Psoas muscle (tissue), 7 donors: ENCODE measurements at regions not wholly inside any gene's neighbourhood (a gene's known extent, or its start where the extent isn't known, plus 50 kb on each side); places are given as distances from the start of the nearest gene placed in this dataset.

Experiments
- ATAC-seq, 4 donors: fragments of 200-7000 bp; cut with Tn5 transposase; one replicate each; pipeline ENCODE4 v1.9.1; 2020; ENCODE audit warnings: moderate library complexity in 3 of 4, mild to moderate bottlenecking in 2 of 4
- DNase-seq, 2 donors: peaks; one replicate each; pipeline ENCODE4 v3.0.0-alpha.2; 2020
- H3K27ac ChIP-seq: fragments of 200-600 bp; one replicate; pipeline ENCODE4 v1.8.0; 2022
- H3K27me3 ChIP-seq, 3 donors: fragments of 200-600 bp in 1 of 3; one replicate each; pipeline versions ENCODE4 v1.6.1 to v1.8.0; 2013 to 2022; ENCODE audit warnings: low read length in 2 of 3, mild to moderate bottlenecking in 2 of 3, moderate library complexity in 1 of 3; ENCODE audit not compliant: insufficient read depth in 3 of 3
- H3K36me3 ChIP-seq, 2 donors: fragments of 200-600 bp in 1 of 2; one replicate each; pipeline versions ENCODE4 v1.6.1 to v1.8.0; 2013 to 2022; ENCODE audit warnings: low read depth in 1 of 2, mild to moderate bottlenecking in 1 of 2, moderate library complexity in 1 of 2; ENCODE audit not compliant: insufficient read depth in 1 of 2
- H3K4me1 ChIP-seq: fragments of 200-600 bp; one replicate; pipeline ENCODE4 v1.8.0; 2022
- H3K4me3 ChIP-seq: fragments of 200-600 bp; one replicate; pipeline ENCODE4 v1.8.0; 2022; ENCODE audit warnings: mild to moderate bottlenecking
- H3K9me3 ChIP-seq: fragments of 200-600 bp; one replicate; pipeline ENCODE4 v1.8.0; 2022
- WGBS, 3 donors: extraction: QIAGEN DNeasy Blood & Tissue Kit; methylation state at CpG; one replicate each; pipeline versions ENCODE4 v1.1.6 to v1.1.7; 2013; 5-methylcytosine and 5-hydroxymethylcytosine counted together
- intact Hi-C, 2 donors: fragments of 100-400 bp; cut with DNase I; formaldehyde crosslinking; loops; one replicate each; pipeline versions ENCODE4 v1.11.0 to v1.14.2; 2022
- TF ChIP-seq, protein P1 (sequence below): fragments of 200-600 bp; IDR thresholded peaks from one replicate; pipeline ENCODE4 v1.8.0; 2022; ENCODE audit warnings: antibody characterized with exemption
- donor health status: healthy with polysubstance abuse.
- donor health status: DM: no; HTN: no; CAD: no; lungs with moderate emphysema.
- donor health status: Bipolar disorder and iron deficiency.
- donor health status: healthy.
- donor health status: DM: yes; HTN: yes; CAD: no.
- donor health status: DM: no; HTN: no; CAD: no.
- donor health status: DM: yes; HTN: yes; CAD: no.

- peak in 3 of 4 donors; percentile 32 to 81 (median 61) for ATAC-seq
- Histone ChIP-seq H3K27ac (no peak overlapping the region), H3K4me1 (no peaks in the 10 kb centered on the region), H3K27me3 (peaks cover 0 to 9% (median 0%) of the 10 kb centered on the region in 3 donors), H3K4me3 (peak overlapping the region; percentile 54), H3K9me3 (no peaks in the 10 kb centered on the region), H3K36me3 (no peaks in the 10 kb centered on the region)
- TF ChIP-seq, protein P1, sequence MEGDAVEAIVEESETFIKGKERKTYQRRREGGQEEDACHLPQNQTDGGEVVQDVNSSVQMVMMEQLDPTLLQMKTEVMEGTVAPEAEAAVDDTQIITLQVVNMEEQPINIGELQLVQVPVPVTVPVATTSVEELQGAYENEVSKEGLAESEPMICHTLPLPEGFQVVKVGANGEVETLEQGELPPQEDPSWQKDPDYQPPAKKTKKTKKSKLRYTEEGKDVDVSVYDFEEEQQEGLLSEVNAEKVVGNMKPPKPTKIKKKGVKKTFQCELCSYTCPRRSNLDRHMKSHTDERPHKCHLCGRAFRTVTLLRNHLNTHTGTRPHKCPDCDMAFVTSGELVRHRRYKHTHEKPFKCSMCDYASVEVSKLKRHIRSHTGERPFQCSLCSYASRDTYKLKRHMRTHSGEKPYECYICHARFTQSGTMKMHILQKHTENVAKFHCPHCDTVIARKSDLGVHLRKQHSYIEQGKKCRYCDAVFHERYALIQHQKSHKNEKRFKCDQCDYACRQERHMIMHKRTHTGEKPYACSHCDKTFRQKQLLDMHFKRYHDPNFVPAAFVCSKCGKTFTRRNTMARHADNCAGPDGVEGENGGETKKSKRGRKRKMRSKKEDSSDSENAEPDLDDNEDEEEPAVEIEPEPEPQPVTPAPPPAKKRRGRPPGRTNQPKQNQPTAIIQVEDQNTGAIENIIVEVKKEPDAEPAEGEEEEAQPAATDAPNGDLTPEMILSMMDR, result no peak
- 43 to 63% (median 46%) methylated on average over 24 of the region's 24 CpGs for WGBS, 3 donors
- intact Hi-C loops, result no loop called here
- no peak for DNase-seq
Measured at GRCh38 chr5:77843570-77844372, 67.6 kb upstream of the TBCA start.

DNA sequence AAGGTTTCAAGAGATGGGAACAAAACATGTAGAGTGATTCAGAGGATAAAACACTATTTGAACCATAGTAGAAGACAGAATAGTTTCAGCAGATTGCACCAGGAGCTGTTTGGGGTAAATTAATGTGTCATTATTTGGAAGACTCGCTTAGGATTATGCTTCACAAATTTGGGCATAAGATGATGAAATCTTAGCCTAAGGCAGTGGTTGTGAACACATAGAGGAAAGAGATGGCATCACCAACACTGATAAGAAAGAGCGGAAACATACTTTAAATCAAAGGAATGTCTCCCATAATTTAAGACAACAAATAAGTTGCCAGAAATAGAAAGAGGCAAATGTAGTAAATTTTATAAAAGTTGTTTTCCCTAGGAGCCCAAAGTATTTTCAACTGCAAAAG is 66.1 kb upstream of the TBCA start:
- ATAC-seq (no peak), DNase-seq (no peak)
- Histone ChIP-seq H3K9me3 (no peaks in the 10 kb centered on the region), H3K36me3 (no peaks in the 10 kb centered on the region), H3K27me3 (peaks cover 0 to 8% (median 0%) of the 10 kb centered on the region in 3 donors), H3K27ac (no peak overlapping the region), H3K4me3 (no peak overlapping the region), H3K4me1 (no peaks in the 10 kb centered on the region)
- TF ChIP-seq, protein P1, result no peak
- WGBS, 3 donors, result 71 to 91% (median 84%) methylated on average over 2 of the region's 2 CpGs
- intact Hi-C loops, result no loop called here

- Histone ChIP-seq H3K4me1 (no peaks in the 10 kb centered on the region), H3K36me3 (no peaks in the 10 kb centered on the region), H3K4me3 (no peak overlapping the region), H3K27ac (no peak overlapping the region), H3K27me3 (peaks cover 0 to 11% (median 0%) of the 10 kb centered on the region in 3 donors), H3K9me3 (no peaks in the 10 kb centered on the region)
- no peak for ATAC-seq
- intact Hi-C loops, result no loop called here
- TF ChIP-seq, protein P1, result no peak
- DNase-seq, result no peak
- 74 to 91% (median 76%) methylated on average over 2 of the region's 2 CpGs for WGBS, 3 donors
Measured at GRCh38 chr5:77841616-77842015, 65.5 kb upstream of the TBCA start.

DNA sequence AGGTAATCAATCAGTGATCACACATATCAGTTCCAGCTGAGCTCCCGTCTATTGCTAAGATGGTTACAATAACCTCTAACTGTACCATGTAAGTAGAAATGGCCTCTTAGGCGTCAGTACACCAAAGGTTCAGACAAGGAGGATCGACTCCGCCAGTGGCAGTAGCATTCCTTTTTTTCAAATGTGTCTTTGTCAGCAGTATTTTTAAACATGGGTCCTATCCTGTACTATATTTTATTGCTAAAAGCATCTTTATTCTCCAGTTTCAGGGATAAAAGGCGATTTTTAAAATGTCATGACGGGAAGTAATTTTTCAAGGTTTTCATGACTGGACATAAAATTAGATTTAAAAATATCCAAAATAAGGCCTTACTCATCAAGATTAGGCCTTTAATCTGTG is 64.8 kb upstream of the TBCA start:
- Histone ChIP-seq H3K27me3 (peaks cover 0 to 13% (median 0%) of the 10 kb centered on the region in 3 donors), H3K36me3 (no peaks in the 10 kb centered on the region), H3K9me3 (no peaks in the 10 kb centered on the region), H3K4me1 (no peaks in the 10 kb centered on the region), H3K27ac (no peak overlapping the region), H3K4me3 (no peak overlapping the region)
- WGBS, 3 donors, result 87 to 91% (median 90%) methylated on average over 6 of the region's 6 CpGs
- DNase-seq (no peak), ATAC-seq (no peak)
- TF ChIP-seq, protein P1, result no peak
- intact Hi-C loops, result no loop called here
